ENCODE measurements at regions not wholly inside any gene's neighbourhood (a gene's known extent, or its start where the extent isn't known, plus 50 kb on each side); places are given as distances from the start of the nearest gene placed in this dataset.

- DNase-seq (ENCODE audit: low spot score) = no peak
- TF ChIP-seq CTCF (IDR thresholded peaks at IDR 0.05; ENCODE audit: extremely low read depth, missing control alignments) = no peak
Observed at GRCh38 chr1:81693316-81693715, 107.4 kb upstream of the ADGRL2 start.

- DNase-seq (ENCODE audit: low spot score) = no peak
- no peak for TF ChIP-seq CTCF (IDR thresholded peaks at IDR 0.05; ENCODE audit: extremely low read depth, missing control alignments)
Observed at GRCh38 chr1:81690676-81691453, 109.9 kb upstream of the ADGRL2 start.

- no peak for DNase-seq (ENCODE audit: low spot score)
Observed at GRCh38 chr1:81689531-81689941, 111.2 kb upstream of the ADGRL2 start.

GRCh38 chr1:81682490-81682889 is 118.2 kb upstream of the ADGRL2 start:
- no peak for TF ChIP-seq CTCF (IDR thresholded peaks at IDR 0.05; ENCODE audit: extremely low read depth, missing control alignments)
- no peak for DNase-seq (ENCODE audit: low spot score)

More at GRCh38 chr1:81689531-81689941, 111.2 kb upstream of the ADGRL2 start:
- TF ChIP-seq CTCF (IDR thresholded peaks at IDR 0.05; ENCODE audit: extremely low read depth, missing control alignments) = no peak

GRCh38 chr1:81681601-81682266 is 119.0 kb upstream of the ADGRL2 start:
- no peak for TF ChIP-seq CTCF (IDR thresholded peaks at IDR 0.05; ENCODE audit: extremely low read depth, missing control alignments)
- DNase-seq (ENCODE audit: low spot score) = no peak

GRCh38 chr1:81681114-81681513 is 119.6 kb upstream of the ADGRL2 start:
- no peak for TF ChIP-seq CTCF (IDR thresholded peaks at IDR 0.05; ENCODE audit: extremely low read depth, missing control alignments)
- no peak for DNase-seq (ENCODE audit: low spot score)

- TF ChIP-seq CTCF (IDR thresholded peaks at IDR 0.05; ENCODE audit: extremely low read depth, missing control alignments) = no peak
- DNase-seq (ENCODE audit: low spot score) = no peak
Observed at GRCh38 chr1:81679942-81680341, 120.8 kb upstream of the ADGRL2 start.
